ENCODE measurements at regions not wholly inside any gene's neighbourhood (a gene's known extent, or its start where the extent isn't known, plus 50 kb on each side); places are given as distances from the start of the nearest gene placed in this dataset.

DNA sequence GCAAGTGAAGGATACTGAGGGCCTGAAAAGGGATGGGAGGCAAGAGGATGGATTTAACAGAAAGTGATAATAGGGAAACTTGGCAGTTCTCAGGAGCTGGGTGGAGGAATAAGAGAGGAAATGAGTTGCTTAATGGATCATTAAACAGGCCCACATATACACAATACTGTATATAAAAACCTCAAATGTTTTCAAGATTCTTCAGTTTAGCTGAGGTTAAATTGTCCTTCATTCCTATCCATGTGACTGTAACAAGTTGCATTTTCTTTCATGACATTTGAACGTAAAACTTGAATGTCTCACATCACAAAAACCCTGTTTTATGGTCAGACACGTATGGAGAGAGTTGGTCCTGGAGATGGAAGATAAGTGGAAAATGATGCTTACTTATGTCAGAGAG is 76.5 kb upstream of the PLAC8 start:
- no peaks in the 10 kb centered on the region for H3K36me3 ChIP-seq
- no peak for DNase-seq (ENCODE audit: low read depth in 1 of 2, low spot score in 2 of 2)
- H3K4me1 ChIP-seq (replicated peaks): peaks cover 22% of the 10 kb centered on the region
- no peak overlapping the region for H3K27ac ChIP-seq
- H3K4me3 ChIP-seq: no peak overlapping the region
- no peaks in the 10 kb centered on the region for H3K27me3 ChIP-seq (replicated peaks)
- no peaks in the 10 kb centered on the region for H3K9me3 ChIP-seq (replicated peaks)

DNA sequence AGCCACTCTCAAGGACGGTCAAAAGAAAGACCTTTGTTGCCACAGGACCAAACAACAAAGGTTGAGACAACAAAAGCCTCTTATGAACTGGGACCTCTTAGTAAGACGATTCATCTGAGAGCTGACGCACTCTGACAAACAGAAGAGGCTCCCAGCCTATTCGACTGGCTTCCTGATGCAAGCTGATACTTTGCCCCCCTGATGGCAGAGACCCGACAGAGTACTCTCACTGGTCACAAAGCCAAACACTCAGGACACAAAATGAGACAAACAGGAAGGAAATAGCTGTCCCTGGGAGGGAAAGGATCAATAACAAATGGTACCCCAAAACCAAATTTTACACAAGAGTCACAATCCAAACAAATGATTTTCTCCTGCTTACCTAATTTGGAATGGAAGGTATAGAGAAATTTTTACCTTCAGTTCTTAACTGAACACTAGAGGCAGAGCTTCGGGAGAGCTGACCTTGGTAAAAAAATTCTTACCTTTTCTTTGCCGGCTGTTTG is 75.2 kb upstream of the PLAC8 start:
- H3K27ac ChIP-seq: peak overlapping the region; percentile 33
- peaks cover 22% of the 10 kb centered on the region for H3K4me1 ChIP-seq (replicated peaks)
- H3K27me3 ChIP-seq (replicated peaks): no peaks in the 10 kb centered on the region
- H3K9me3 ChIP-seq (replicated peaks): no peaks in the 10 kb centered on the region
- DNase-seq (ENCODE audit: low read depth in 1 of 2, low spot score in 2 of 2): peak; percentile 65 to 71
- no peaks in the 10 kb centered on the region for H3K36me3 ChIP-seq
- no peak overlapping the region for H3K4me3 ChIP-seq

DNA sequence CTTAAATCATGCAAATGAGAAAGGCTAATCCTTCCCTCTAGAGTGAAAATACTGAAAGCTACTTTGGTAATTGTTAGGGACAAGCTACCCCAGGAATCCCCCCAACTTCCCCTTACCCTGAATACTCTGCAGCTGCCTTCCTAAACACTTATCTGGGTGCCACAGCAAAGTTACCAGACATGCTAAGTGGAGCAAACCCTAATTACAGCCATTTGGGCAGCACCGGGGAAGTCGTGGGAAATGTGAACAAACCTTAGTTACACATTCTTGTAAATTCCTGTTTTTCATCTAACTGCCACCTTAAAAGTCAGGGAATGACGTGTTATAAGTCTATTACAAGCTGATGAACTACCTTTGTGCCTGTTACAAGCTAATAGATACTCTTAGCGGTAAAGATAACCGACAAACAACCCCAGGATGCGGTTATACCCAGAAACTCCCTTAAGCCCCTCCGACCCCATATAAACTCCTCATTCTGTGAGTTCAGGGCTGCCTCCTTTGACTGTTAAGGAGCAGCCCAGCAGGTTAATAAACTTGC is 66.0 kb upstream of the PLAC8 start:
- Histone ChIP-seq H3K9me3 (replicated peaks) (no peaks in the 10 kb centered on the region), H3K27me3 (replicated peaks) (no peaks in the 10 kb centered on the region), H3K27ac (no peak overlapping the region), H3K4me3 (no peak overlapping the region), H3K36me3 (no peaks in the 10 kb centered on the region), H3K4me1 (replicated peaks) (no peaks in the 10 kb centered on the region)
- DNase-seq (ENCODE audit: low read depth in 1 of 2, low spot score in 2 of 2): no peak

DNA sequence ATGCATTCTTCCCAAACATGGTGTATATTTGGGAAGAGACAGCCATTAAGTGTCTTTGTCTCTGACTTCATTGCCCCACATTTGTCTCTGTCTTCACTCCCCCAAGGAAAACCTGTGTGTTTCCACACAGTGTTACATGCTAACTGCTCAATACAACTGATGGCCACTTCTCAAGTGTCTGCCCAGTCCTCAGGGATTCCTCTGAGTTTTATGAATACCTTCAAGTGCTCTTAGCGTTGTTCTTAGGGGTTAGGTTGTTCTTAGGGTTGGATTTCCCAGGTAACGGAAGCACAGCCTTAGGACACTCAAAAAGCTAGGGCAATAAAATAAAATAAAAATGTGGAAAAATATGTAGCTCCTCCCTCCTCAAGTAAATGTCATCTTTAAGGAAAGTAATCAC is 64.7 kb upstream of the PLAC8 start:
- Histone ChIP-seq H3K4me1 (replicated peaks) (no peaks in the 10 kb centered on the region), H3K27ac (no peak overlapping the region), H3K9me3 (replicated peaks) (no peaks in the 10 kb centered on the region), H3K4me3 (no peak overlapping the region), H3K27me3 (replicated peaks) (no peaks in the 10 kb centered on the region), H3K36me3 (no peaks in the 10 kb centered on the region)
- no peak for DNase-seq (ENCODE audit: low read depth in 1 of 2, low spot score in 2 of 2)

DNA sequence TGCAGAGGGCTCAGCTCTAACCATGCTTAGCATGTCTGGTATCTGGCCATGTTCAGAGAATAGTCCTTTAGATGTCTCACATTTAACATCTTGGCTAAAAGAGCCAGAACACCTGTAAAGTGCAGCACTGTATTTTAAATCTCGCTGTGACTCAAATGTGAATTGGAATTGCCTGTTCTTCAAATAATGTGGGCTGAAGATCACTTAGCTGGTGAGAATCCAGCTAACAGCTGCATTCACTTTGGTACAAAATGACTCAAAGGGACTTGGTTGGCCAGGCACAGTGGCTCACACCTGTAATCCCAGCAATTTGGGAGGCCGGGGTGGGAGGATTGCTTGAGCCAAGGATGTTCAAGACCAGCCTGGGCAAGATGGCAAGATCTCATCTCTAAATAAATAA is 63.5 kb upstream of the PLAC8 start:
- H3K27ac ChIP-seq: no peak overlapping the region
- H3K4me1 ChIP-seq (replicated peaks): no peaks in the 10 kb centered on the region
- H3K4me3 ChIP-seq: no peak overlapping the region
- no peaks in the 10 kb centered on the region for H3K27me3 ChIP-seq (replicated peaks)
- no peak for DNase-seq (ENCODE audit: low read depth in 1 of 2, low spot score in 2 of 2)
- H3K36me3 ChIP-seq: no peaks in the 10 kb centered on the region
- no peaks in the 10 kb centered on the region for H3K9me3 ChIP-seq (replicated peaks)

DNA sequence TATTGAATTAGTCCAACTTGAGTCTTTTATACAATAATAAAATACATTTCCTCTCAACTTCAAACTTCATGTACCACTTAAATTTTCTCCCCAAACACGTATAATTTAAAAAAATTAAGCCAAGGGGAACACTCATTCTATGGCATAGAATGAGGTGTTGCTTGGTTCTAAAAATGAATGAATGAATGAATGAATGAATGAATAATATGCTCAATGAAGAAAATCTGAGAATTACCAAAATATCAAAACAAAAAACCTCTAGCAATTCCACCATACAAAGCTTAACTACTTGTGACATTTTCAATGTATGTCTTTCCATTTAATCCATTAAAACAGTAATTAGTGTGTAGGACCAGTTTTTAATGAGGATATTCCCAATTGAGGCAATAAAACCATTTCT is 62.7 kb upstream of the PLAC8 start:
- Histone ChIP-seq H3K36me3 (no peaks in the 10 kb centered on the region), H3K9me3 (replicated peaks) (no peaks in the 10 kb centered on the region), H3K4me3 (no peak overlapping the region), H3K27me3 (replicated peaks) (no peaks in the 10 kb centered on the region), H3K4me1 (replicated peaks) (no peaks in the 10 kb centered on the region), H3K27ac (no peak overlapping the region)
- DNase-seq (ENCODE audit: low read depth in 1 of 2, low spot score in 2 of 2): no peak

DNA sequence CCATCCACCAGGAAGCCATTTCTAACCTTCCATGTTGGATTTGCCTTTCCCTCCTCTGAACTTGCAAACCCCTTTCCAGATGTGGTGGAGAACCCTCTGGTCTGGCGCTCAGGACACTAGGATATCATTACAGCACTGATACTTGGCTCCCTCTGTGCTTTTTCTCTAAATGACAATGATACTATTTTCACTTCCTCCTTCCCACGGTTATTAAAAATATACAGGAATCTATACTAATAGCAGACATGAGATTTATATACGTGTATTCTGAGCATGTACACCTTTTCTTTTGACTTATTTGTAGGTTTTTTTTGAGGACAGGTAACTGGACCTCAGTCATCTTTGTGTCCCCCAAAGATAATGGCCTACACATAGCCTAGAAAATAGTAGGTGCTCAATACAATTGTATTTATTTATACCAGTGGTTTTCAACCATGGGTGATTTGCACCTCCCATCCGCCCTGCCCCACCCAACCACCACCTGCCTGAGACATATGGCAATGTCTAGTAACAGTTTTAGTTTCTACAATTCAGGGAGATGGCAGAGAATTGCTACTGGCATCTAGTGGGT is 60.4 kb upstream of the PLAC8 start:
- Histone ChIP-seq H3K27me3 (replicated peaks) (no peaks in the 10 kb centered on the region), H3K36me3 (no peaks in the 10 kb centered on the region), H3K4me1 (replicated peaks) (no peaks in the 10 kb centered on the region), H3K4me3 (no peak overlapping the region), H3K9me3 (replicated peaks) (no peaks in the 10 kb centered on the region), H3K27ac (no peak overlapping the region)
- DNase-seq (ENCODE audit: low read depth in 1 of 2, low spot score in 2 of 2): no peak

DNA sequence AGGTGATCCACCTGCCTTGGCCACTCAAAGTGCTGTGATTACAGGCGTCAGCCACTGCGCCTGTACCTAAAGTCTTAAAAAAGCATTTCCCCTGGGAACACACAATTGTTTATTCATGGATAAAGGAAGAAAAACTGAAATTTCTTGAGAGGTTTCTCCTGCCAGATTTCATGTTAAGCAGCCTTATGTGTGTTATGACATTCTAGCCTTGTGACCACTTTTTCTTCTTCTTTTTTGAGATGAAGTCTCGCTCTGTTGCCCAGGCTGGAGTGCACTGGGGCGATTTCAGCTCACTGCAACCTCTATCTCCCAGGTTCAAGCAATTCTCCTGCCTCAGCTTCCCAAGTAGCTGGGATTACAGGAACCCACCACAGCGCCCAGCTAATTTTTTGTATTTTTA is 57.8 kb upstream of the PLAC8 start:
- Histone ChIP-seq H3K27ac (no peak overlapping the region), H3K4me1 (replicated peaks) (no peaks in the 10 kb centered on the region), H3K4me3 (no peak overlapping the region), H3K36me3 (no peaks in the 10 kb centered on the region), H3K27me3 (replicated peaks) (no peaks in the 10 kb centered on the region), H3K9me3 (replicated peaks) (no peaks in the 10 kb centered on the region)
- no peak for DNase-seq (ENCODE audit: low read depth in 1 of 2, low spot score in 2 of 2)

DNA sequence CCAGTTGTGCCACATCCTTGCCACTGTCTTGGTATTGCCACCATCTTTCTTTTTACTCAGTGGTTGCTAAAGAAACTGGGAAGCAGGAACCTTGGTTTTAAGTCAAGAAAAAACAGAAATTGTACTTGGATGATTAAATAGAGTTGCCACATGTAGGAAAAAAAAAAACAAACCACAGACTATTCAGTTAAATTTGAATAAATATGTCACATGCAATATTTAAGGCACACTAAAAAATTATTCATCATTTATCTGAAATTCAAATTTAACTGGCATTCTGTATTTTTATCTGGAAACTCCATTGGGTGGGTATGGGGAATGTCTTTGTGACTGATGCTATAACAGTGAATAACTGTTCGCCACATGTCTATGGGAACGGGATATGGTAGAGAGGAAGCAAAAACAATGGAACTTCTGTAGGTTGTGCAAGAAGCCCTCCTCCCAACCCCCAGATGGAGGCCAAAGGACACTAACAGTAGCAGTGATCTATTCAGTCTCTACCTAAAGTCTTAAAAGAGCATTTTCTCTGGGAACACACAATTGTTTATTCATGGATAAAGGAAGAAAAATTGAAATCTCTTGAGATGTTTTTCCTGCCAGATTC is 57.0 kb upstream of the PLAC8 start:
- no peaks in the 10 kb centered on the region for H3K36me3 ChIP-seq
- no peaks in the 10 kb centered on the region for H3K4me1 ChIP-seq (replicated peaks)

DNA sequence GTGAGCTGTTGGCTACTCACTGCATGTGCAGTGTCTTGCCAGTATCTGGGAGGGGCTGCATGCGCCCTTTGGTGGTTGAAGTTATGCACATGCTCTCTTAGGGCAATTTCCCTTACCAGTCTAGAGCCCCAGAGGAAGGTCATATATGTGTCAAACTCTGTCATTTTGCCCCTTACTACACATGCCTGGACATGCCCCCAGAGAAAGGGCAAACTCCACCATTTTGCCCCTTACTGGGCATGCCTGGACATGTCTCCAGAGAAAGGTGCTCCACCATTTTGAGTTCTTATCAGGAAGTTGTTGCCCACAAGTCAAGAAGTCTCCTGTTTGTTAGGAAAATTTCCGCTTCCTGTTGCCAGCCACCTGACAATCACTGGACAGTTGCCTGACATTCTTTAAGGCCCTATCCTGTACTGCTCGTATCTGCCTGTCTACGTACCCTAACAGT is 56.4 kb upstream of the PLAC8 start:
- H3K36me3 ChIP-seq: no peaks in the 10 kb centered on the region
- no peaks in the 10 kb centered on the region for H3K27me3 ChIP-seq (replicated peaks)
- H3K9me3 ChIP-seq (replicated peaks): no peaks in the 10 kb centered on the region
- DNase-seq (ENCODE audit: low read depth in 1 of 2, low spot score in 2 of 2): no peak
- H3K27ac ChIP-seq: no peak overlapping the region
- H3K4me3 ChIP-seq: no peak overlapping the region
- no peaks in the 10 kb centered on the region for H3K4me1 ChIP-seq (replicated peaks)

More for the DNA sequence above, 57.0 kb upstream of the PLAC8 start:
- no peak for DNase-seq (ENCODE audit: low read depth in 1 of 2, low spot score in 2 of 2)
- H3K27me3 ChIP-seq (replicated peaks): no peaks in the 10 kb centered on the region
- H3K9me3 ChIP-seq (replicated peaks): no peaks in the 10 kb centered on the region
- H3K4me3 ChIP-seq: no peak overlapping the region
- H3K27ac ChIP-seq: no peak overlapping the region
